PFSK-1 (cell line): ENCODE measurements at regions not wholly inside any gene's neighbourhood (a gene's known extent, or its start where the extent isn't known, plus 50 kb on each side); places are given as distances from the start of the nearest gene placed in this dataset.

Experiments used
- POLR2AphosphoS5 ChIP-seq: IDR thresholded peaks from 2 replicates; pipeline ENCODE4 v1.6.1; 2012; ENCODE audit warnings: low read depth, mild to moderate bottlenecking, control low read depth, low read length, moderate library complexity
- REST ChIP-seq, 2 experiments: IDR thresholded peaks; 2 replicates each; pipeline versions ENCODE4 v1.6.1 to v1.8.0; 2011 to 2012; ENCODE audit warnings: low read depth in 2 of 2, low read length in 2 of 2, control low read depth in 1 of 2, inconsistent platforms in 1 of 2, mild to moderate bottlenecking in 1 of 2, moderate library complexity in 1 of 2; ENCODE audit not compliant: insufficient read depth in 1 of 2
- SIN3A ChIP-seq: IDR thresholded peaks from 2 replicates; pipeline ENCODE4 v1.6.1; 2012; ENCODE audit warnings: mild to moderate bottlenecking, low read length, moderate library complexity, borderline replicate concordance; ENCODE audit not compliant: insufficient read depth

- TF ChIP-seq POLR2AphosphoS5 (no peak), SIN3A (no peak), REST (IDR thresholded peaks at IDR 0.05; ENCODE audit: insufficient read depth in 1 of 2, low read depth in 2 of 2, low read length in 2 of 2) (no peak)
Observed at GRCh38 chr9:119868694-119869093, 499.5 kb upstream of the BRINP1 start.
